CD4-positive, alpha-beta T cell treated with Interleukin-6 for 4 hours (primary cell): ENCODE measurements at regions not wholly inside any gene's neighbourhood (a gene's known extent, or its start where the extent isn't known, plus 50 kb on each side); places are given as distances from the start of the nearest gene placed in this dataset.
"Not testable (repeated sequence)": the region's sequence is repeated elsewhere in the genome, so short reads cannot be mapped to it uniquely, and the experiment has no call there.

ENCODE experiments used
- DNase-seq: peaks from one replicate; pipeline ENCODE4 v3.0.0-alpha.2; 2020; ENCODE audit warnings: mixed read lengths

- no peak for DNase-seq
These were observed 85.1 kb downstream of the GNL3L start for GRCh38 chrX:54615109-54615508.

GRCh38 chrX:54633641-54634040, 103.6 kb downstream of the GNL3L start:
- DNase-seq, result no peak

- DNase-seq, result no peak
These were observed 109.0 kb downstream of the GNL3L start for GRCh38 chrX:54639018-54639345.

- DNase-seq, result peak; percentile 96
These were observed 109.5 kb downstream of the GNL3L start for GRCh38 chrX:54639346-54640102.

- no peak for DNase-seq
These were observed 110.2 kb downstream of the GNL3L start for GRCh38 chrX:54640103-54640690.

- no peak for DNase-seq
These were observed 110.7 kb downstream of the GNL3L start for GRCh38 chrX:54640736-54641135.

- DNase-seq, result no peak
These were observed 111.5 kb downstream of the GNL3L start for GRCh38 chrX:54641530-54641929.

GRCh38 chrX:54647607-54648006, 117.6 kb downstream of the GNL3L start:
- not testable (repeated sequence) for DNase-seq

- no peak for DNase-seq
These were observed 129.5 kb downstream of the GNL3L start for GRCh38 chrX:54659547-54659946.

- no peak for DNase-seq
These were observed 122.3 kb downstream of the ITIH6 start for GRCh38 chrX:54675762-54676161.

- DNase-seq, result no peak
These were observed 102.8 kb downstream of the ITIH6 start for GRCh38 chrX:54695231-54695630.

- no peak for DNase-seq
These were observed 102.1 kb downstream of the ITIH6 start for GRCh38 chrX:54695816-54696487.
